Germinal center (tissue), 1 donor: ENCODE measurements at regions not wholly inside any gene's neighbourhood (a gene's known extent, or its start where the extent isn't known, plus 50 kb on each side); places are given as distances from the start of the nearest gene placed in this dataset.

Experiments
- DNase-seq: peaks from one replicate; pipeline ENCODE4 v3.0.0; 2012; ENCODE audit warnings: mixed read lengths, low spot score

- DNase-seq, result no peak
These were observed 488.3 kb downstream of the PPARGC1A start for GRCh38 chr4:23401572-23401971.

- no peak for DNase-seq
These were observed 496.9 kb downstream of the PPARGC1A start for GRCh38 chr4:23392860-23393458.

GRCh38 chr4:23390246-23390645 lies 499.6 kb downstream of the PPARGC1A start:
- DNase-seq, result no peak

GRCh38 chr4:23388699-23389395 lies 501.0 kb downstream of the PPARGC1A start:
- no peak for DNase-seq

DNA sequence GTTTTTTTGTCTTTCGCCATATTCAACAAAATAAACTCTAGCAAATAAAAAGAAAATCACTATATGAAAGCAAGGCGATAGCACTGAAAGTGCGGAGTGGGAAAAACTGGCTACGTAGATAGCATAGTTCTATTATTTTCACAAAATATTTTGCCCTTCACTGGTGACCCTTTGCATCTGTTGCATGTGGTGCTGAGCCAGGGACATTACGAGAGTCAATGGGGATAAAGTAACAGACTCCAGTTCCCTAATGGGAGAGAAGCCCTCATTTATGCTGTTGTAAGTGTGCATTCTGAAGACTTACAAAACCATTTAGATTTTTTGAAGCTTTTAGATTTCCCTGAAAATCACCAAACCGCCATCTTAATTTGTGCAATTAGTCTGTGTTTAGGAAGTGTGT lies 501.6 kb downstream of the PPARGC1A start:
- no peak for DNase-seq

- DNase-seq, result no peak
These were observed 505.1 kb downstream of the PPARGC1A start for GRCh38 chr4:23384741-23385140.

DNA sequence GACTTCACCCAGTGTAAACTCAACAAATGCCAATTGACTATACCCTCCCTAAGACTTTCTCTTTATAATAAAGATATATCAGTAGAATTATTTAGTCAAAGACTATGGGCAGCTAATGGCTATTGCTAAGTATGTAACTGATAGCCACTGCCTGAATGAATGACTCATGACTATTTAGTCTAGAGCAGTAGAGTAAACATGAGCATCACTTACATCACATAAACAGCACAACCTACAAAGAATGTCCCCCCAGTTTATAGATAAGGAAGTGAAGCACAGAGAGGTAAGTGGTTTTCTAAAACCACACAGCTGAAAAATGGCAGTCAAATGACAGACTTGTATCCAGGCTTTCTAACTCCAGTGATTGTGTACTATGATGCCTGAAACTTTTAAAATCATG lies 507.0 kb downstream of the PPARGC1A start:
- no peak for DNase-seq

DNA sequence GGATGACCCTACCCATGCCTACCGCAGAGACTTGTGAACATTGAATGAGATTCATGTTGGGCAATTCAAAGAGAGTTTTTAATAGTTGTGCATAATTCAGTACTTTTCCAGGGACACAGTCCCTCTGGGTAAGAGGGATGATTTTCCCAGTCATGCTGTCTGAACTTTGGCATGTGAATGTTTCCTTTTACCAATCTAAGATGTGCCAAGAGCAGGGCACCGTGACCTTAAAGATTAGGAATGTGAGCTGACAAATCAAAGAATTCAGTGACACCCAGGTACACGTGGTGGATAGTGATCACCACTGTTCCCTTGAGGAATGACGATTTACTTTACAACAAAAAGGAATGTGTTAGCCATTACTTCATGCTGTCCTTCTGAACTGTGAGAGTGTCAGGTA lies 515.6 kb downstream of the PPARGC1A start:
- DNase-seq, result no peak

GRCh38 chr4:23373261-23373660 lies 516.6 kb downstream of the PPARGC1A start:
- DNase-seq, result no peak

GRCh38 chr4:23371533-23371932 lies 518.3 kb downstream of the PPARGC1A start:
- DNase-seq, result no peak

DNA sequence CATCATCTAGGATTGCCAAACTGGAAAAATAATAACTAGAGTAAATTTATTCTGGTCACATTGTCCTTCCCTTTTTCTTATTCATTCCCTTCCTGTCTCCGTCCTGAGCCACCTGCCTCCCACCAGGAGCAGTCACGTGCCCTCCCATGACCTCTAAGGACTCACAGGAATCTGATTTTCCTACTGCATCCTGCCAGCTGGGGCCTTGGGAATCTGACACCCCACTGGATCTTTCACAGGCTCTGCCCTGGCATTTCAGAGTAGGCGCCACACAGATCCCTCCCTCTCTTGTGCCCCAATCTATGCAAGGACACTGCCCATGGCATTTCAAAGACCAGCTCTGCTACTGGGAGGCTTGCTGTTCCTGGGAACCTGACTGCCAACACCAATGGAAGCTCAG lies 520.5 kb downstream of the PPARGC1A start:
- DNase-seq, result no peak

GRCh38 chr4:23368081-23368697 lies 521.7 kb downstream of the PPARGC1A start:
- DNase-seq, result no peak

- no peak for DNase-seq
These were observed 523.3 kb downstream of the PPARGC1A start for GRCh38 chr4:23366557-23366906.

- no peak for DNase-seq
These were observed 523.8 kb downstream of the PPARGC1A start for GRCh38 chr4:23365871-23366556.

- no peak for DNase-seq
These were observed 524.8 kb downstream of the PPARGC1A start for GRCh38 chr4:23365086-23365485.

DNA sequence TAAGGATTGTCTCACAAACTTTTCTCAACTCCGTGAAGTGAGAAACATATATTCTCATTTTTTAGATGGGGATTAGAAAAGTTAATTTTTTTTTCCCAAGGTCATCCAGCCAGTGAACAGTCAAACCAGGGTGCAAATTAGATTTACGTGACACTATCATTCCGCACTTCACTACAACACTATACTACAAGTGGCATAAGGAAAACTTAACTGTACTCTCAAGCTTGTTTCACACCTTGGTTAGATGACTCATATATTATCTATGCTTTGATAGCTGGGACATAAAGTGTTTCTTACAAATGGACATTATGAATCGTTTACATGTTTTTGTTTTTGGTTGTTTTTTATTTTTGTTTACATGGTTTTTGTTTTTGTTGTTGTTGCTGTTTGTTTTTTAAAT lies 525.7 kb downstream of the PPARGC1A start:
- DNase-seq, result no peak

DNA sequence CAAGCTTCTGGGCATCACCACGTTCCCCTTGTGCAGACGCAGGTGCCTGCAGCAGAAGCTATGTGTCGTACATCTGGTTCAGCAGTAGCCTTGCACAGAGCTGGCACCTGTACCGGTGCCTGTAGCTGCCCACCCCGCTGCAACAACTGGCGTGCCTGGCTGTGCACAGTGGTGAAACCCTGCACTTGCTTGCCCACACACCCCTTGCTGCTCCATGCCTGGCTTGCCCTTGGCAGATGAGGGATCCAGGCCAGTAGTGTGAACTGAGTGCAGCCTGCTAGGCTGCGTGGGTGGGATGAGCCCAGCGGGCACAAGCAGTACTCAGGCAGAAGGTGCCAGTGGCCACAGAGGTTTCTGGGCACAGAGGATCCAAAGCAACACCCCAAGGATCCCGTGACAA lies 528.4 kb downstream of the PPARGC1A start:
- DNase-seq, result no peak

- no peak for DNase-seq
These were observed 529.1 kb downstream of the PPARGC1A start for GRCh38 chr4:23360718-23361117.

DNA sequence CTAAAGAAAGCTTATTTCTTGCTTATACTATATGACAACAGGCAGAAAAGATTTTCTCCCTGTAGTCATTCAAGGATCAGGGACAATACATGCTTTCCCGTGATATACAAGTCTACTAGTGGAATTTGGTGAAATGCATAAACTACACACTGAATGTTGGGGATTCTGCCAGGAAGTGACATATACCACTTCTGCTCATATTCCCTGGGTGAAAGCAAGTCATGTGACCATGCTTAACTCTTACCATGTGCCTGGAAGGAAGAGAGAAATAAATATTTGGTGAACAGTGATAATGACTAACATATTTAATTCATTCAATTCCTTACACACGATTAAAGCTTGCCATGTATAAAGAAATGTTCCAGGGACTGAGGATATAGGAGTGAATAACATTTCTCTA lies 534.6 kb downstream of the PPARGC1A start:
- no peak for DNase-seq

GRCh38 chr4:23353200-23353599 lies 536.6 kb downstream of the PPARGC1A start:
- no peak for DNase-seq

- no peak for DNase-seq
These were observed 540.9 kb downstream of the PPARGC1A start for GRCh38 chr4:23348789-23349498.

- no peak for DNase-seq
These were observed 552.6 kb downstream of the PPARGC1A start for GRCh38 chr4:23337292-23337691.
